BLaER1 treated with 17β-estradiol and CSF1 and Interleukin-3, amounts not matched to agents 10 nM and 100 nM (cell line): ENCODE measurements at regions not wholly inside any gene's neighbourhood (a gene's known extent, or its start where the extent isn't known, plus 50 kb on each side); places are given as distances from the start of the nearest gene placed in this dataset.
"Not testable (repeated sequence)": the region's sequence is repeated elsewhere in the genome, so short reads cannot be mapped to it uniquely, and the experiment has no call there.

Experiments used
- H3K27ac ChIP-seq, 11 experiments: shearing (Covaris generic); formaldehyde crosslinking; 2 replicates each; pipeline ENCODE4 v1.8.1; 2022
- H3K27me3 ChIP-seq, 11 experiments: shearing (Covaris generic); formaldehyde crosslinking; 2 replicates each; pipeline ENCODE4 v1.8.1; 2022
- H3K36me3 ChIP-seq, 11 experiments: shearing (Covaris generic); formaldehyde crosslinking; 2 replicates each; pipeline ENCODE4 v1.8.1; 2022
- H3K4me1 ChIP-seq, 10 experiments: shearing (Covaris generic); formaldehyde crosslinking; 2 replicates each; pipeline ENCODE4 v1.8.1; 2022
- H3K4me2 ChIP-seq, 11 experiments: shearing (Covaris generic); formaldehyde crosslinking; 2 replicates each; pipeline ENCODE4 v1.8.1; 2022
- H3K4me3 ChIP-seq, 10 experiments: shearing (Covaris generic); formaldehyde crosslinking; 2 replicates each; pipeline ENCODE4 v1.8.1; 2022
- H3K9ac ChIP-seq, 11 experiments: shearing (Covaris generic); formaldehyde crosslinking; 2 replicates each; pipeline ENCODE4 v1.8.1; 2022
- H3K9me3 ChIP-seq, 11 experiments: shearing (Covaris generic); formaldehyde crosslinking; replicated peaks in 1 of 11; 2 replicates each; pipeline ENCODE4 v1.8.1; 2022
- H4K20me1 ChIP-seq, 11 experiments: shearing (Covaris generic); formaldehyde crosslinking; 2 replicates each; pipeline ENCODE4 v1.8.1; 2022
- Cebpa-rat ChIP-seq, 11 experiments: shearing (Covaris generic); IDR thresholded peaks; 2 replicates each; pipeline ENCODE4 v1.8.1; 2022

DNA sequence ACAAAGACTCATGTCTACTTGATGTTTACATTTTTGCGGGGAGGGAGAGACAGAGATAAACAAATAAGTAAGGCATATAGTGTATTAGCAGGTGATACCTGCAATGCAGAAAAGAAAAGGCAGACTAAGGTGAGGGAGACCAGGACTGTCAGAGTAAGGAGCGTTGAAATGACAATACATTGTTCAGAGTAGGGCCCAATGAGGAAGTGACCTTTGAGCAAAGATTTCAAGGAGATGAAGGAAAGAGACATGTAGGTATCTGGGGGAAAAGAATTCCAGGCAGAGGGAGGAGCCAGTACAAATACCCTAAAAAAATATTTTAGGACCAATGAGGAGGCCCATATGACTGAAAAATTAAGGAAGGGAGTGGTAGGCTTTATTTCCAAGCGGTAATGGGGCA lies 162.7 kb upstream of the PRSS1 start:
- no peak for TF ChIP-seq Cebpa-rat (IDR thresholded peaks at IDR 0.05)
- Histone ChIP-seq H3K27ac (no peak overlapping the region), H3K4me1 (peaks cover 0 to 9% (median 4%) of the 10 kb centered on the region in 10 experiments; a peak in 14 of 20 replicates), H3K27me3 (no peaks in the 10 kb centered on the region), H3K36me3 (no peaks in the 10 kb centered on the region), H3K9me3 (no peaks in the 10 kb centered on the region), H3K9ac (no peak overlapping the region), H4K20me1 (no peaks in the 10 kb centered on the region), H3K4me2 (no peak overlapping the region), H3K4me3 (no peak overlapping the region)

GRCh38 chr7:142585425-142585824 lies 163.8 kb upstream of the PRSS1 start:
- no peaks in the 10 kb centered on the region for H4K20me1 ChIP-seq
- no peaks in the 10 kb centered on the region for H3K36me3 ChIP-seq
- H3K4me1 ChIP-seq, result peaks cover 11 to 21% (median 14%) of the 10 kb centered on the region in 10 experiments
- no peak for TF ChIP-seq Cebpa-rat (IDR thresholded peaks at IDR 0.05)
- no peak overlapping the region for H3K27ac ChIP-seq
- no peak overlapping the region for H3K9ac ChIP-seq
- H3K27me3 ChIP-seq, result no peaks in the 10 kb centered on the region
- H3K4me3 ChIP-seq, result no peak overlapping the region
- no peaks in the 10 kb centered on the region for H3K9me3 ChIP-seq
- no peak overlapping the region for H3K4me2 ChIP-seq

GRCh38 chr7:142584765-142585164 lies 164.5 kb upstream of the PRSS1 start:
- no peak for TF ChIP-seq Cebpa-rat (IDR thresholded peaks at IDR 0.05)
- Histone ChIP-seq H3K9me3 (no peaks in the 10 kb centered on the region), H3K27ac (no peak overlapping the region), H3K4me3 (no peak overlapping the region), H3K9ac (no peak overlapping the region), H4K20me1 (no peaks in the 10 kb centered on the region), H3K27me3 (no peaks in the 10 kb centered on the region), H3K36me3 (no peaks in the 10 kb centered on the region), H3K4me2 (no peak overlapping the region), H3K4me1 (peaks cover 12 to 21% (median 14%) of the 10 kb centered on the region in 10 experiments)

- no peak overlapping the region for H3K4me3 ChIP-seq
- no peak overlapping the region for H3K27ac ChIP-seq
- peaks cover 12 to 20% (median 14%) of the 10 kb centered on the region in 10 experiments for H3K4me1 ChIP-seq
- H3K9ac ChIP-seq, result no peak overlapping the region
- peak overlapping the region in 1 of 11 experiments; percentile 12; a peak in 1 of 22 replicates for H3K4me2 ChIP-seq
- no peak for TF ChIP-seq Cebpa-rat (IDR thresholded peaks at IDR 0.05)
- no peaks in the 10 kb centered on the region for H4K20me1 ChIP-seq
- H3K36me3 ChIP-seq, result no peaks in the 10 kb centered on the region
- no peaks in the 10 kb centered on the region for H3K9me3 ChIP-seq
- no peaks in the 10 kb centered on the region for H3K27me3 ChIP-seq
These were observed 165.8 kb upstream of the PRSS1 start for GRCh38 chr7:142583446-142583845.

DNA sequence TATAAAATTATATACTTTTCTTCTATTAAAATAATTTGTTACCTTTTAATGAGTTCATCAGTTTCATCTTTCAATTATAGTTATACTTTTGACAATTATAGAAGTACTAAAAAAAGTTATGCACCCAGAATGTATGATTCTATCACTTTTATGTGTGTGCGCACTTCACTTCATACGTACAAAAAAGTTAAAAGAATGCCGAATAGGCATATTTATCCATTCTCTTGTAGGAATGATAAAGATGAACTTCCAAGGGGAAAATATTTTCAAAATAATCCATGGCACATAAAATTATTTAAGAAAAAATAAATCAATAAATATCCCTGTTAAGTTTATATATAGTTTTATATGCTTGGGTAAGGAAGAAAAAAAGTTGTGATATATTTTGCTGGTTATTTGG lies 166.9 kb upstream of the PRSS1 start:
- H3K27ac ChIP-seq, result no peak overlapping the region

DNA sequence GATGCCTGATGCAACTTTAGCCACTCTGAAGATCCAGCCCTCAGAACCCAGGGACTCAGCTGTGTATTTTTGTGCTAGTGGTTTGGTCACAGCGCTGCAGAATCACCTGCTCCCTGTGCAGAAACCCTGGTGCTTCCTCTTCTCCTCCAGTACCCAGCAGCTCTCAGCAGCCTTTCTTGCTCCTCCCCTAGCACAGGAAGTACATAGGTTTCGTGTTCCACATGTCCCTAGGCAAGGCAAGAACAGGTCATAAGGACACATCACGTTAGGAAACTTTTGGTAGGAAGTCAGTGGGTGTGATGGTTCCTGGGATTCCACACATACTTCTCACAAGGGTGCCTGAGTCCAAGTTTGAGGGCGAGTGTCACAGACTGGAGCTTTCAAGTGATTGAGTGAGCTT lies 167.9 kb upstream of the PRSS1 start:
- peak overlapping the region; percentile 20 to 65 (median 43) for H3K4me2 ChIP-seq

More for the DNA sequence above, 166.9 kb upstream of the PRSS1 start:
- Histone ChIP-seq H3K4me1 (peaks cover 11 to 17% (median 13%) of the 10 kb centered on the region in 10 experiments), H3K4me2 (no peak overlapping the region), H3K27me3 (no peaks in the 10 kb centered on the region), H3K4me3 (no peak overlapping the region), H3K9ac (no peak overlapping the region), H3K36me3 (no peaks in the 10 kb centered on the region), H4K20me1 (no peaks in the 10 kb centered on the region), H3K9me3 (no peaks in the 10 kb centered on the region)
- TF ChIP-seq Cebpa-rat (IDR thresholded peaks at IDR 0.05), result no peak

GRCh38 chr7:142579946-142580345 lies 169.3 kb upstream of the PRSS1 start:
- H3K4me2 ChIP-seq, result no peak overlapping the region

More for the DNA sequence above, 167.9 kb upstream of the PRSS1 start:
- H3K9ac ChIP-seq, result no peak overlapping the region
- H3K9me3 ChIP-seq, result no peaks in the 10 kb centered on the region
- H4K20me1 ChIP-seq, result no peaks in the 10 kb centered on the region
- H3K36me3 ChIP-seq, result no peaks in the 10 kb centered on the region
- no peak overlapping the region for H3K27ac ChIP-seq
- H3K4me3 ChIP-seq, result no peak overlapping the region
- H3K27me3 ChIP-seq, result no peaks in the 10 kb centered on the region
- H3K4me1 ChIP-seq, result peaks cover 11 to 17% (median 13%) of the 10 kb centered on the region in 10 experiments
- TF ChIP-seq Cebpa-rat (IDR thresholded peaks at IDR 0.05), result no peak

GRCh38 chr7:142575351-142575750 lies 173.9 kb upstream of the PRSS1 start:
- not testable (repeated sequence) for H3K36me3 ChIP-seq, H3K4me3 ChIP-seq, H3K4me2 ChIP-seq, H3K27ac ChIP-seq, H4K20me1 ChIP-seq, H3K9ac ChIP-seq, H3K27me3 ChIP-seq, H3K4me1 ChIP-seq
- H3K9me3 ChIP-seq, result peaks cover 0 to 12% (median 0%) of the 10 kb centered on the region in 11 experiments; a peak in 3 of 22 replicates

More at GRCh38 chr7:142579946-142580345, 169.3 kb upstream of the PRSS1 start:
- Histone ChIP-seq H3K9ac (no peak overlapping the region), H3K27ac (no peak overlapping the region), H3K4me3 (no peak overlapping the region), H3K36me3 (no peaks in the 10 kb centered on the region), H3K27me3 (no peaks in the 10 kb centered on the region), H3K4me1 (peaks cover 11 to 17% (median 13%) of the 10 kb centered on the region in 10 experiments), H3K9me3 (peaks cover 0 to 8% (median 0%) of the 10 kb centered on the region in 11 experiments; a peak in 1 of 22 replicates), H4K20me1 (no peaks in the 10 kb centered on the region)
- no peak for TF ChIP-seq Cebpa-rat (IDR thresholded peaks at IDR 0.05)

GRCh38 chr7:142571581-142571980 lies 177.7 kb upstream of the PRSS1 start:
- no peaks in the 10 kb centered on the region for H3K36me3 ChIP-seq

GRCh38 chr7:142569851-142570250 lies 179.4 kb upstream of the PRSS1 start:
- Histone ChIP-seq H4K20me1 (no peaks in the 10 kb centered on the region), H3K36me3 (no peaks in the 10 kb centered on the region), H3K27me3 (no peaks in the 10 kb centered on the region), H3K4me1 (peaks cover 13 to 51% (median 41%) of the 10 kb centered on the region in 10 experiments), H3K4me3 (no peak overlapping the region), H3K27ac (peak overlapping the region in 2 of 11 experiments; percentile 6 to 52; a peak in 4 of 22 replicates), H3K9ac (no peak overlapping the region), H3K9me3 (peaks cover 0 to 6% (median 0%) of the 10 kb centered on the region in 11 experiments; a peak in 3 of 22 replicates), H3K4me2 (peak overlapping the region in 8 of 11 experiments; percentile 25 to 83 (median 70); a peak in 14 of 22 replicates)
- no peak for TF ChIP-seq Cebpa-rat (IDR thresholded peaks at IDR 0.05)

More at GRCh38 chr7:142571581-142571980, 177.7 kb upstream of the PRSS1 start:
- Histone ChIP-seq H3K27ac (no peak overlapping the region), H3K9ac (no peak overlapping the region), H3K4me3 (no peak overlapping the region), H3K27me3 (no peaks in the 10 kb centered on the region), H3K9me3 (peaks cover 0 to 12% (median 0%) of the 10 kb centered on the region in 11 experiments; a peak in 3 of 22 replicates), H4K20me1 (no peaks in the 10 kb centered on the region), H3K4me1 (peaks cover 13 to 38% (median 33%) of the 10 kb centered on the region in 10 experiments), H3K4me2 (no peak overlapping the region)
- TF ChIP-seq Cebpa-rat (IDR thresholded peaks at IDR 0.05), result no peak
